GM12873 (cell line): ENCODE measurements at regions not wholly inside any gene's neighbourhood (a gene's known extent, or its start where the extent isn't known, plus 50 kb on each side); places are given as distances from the start of the nearest gene placed in this dataset.

Experiments
- CTCF ChIP-seq: IDR thresholded peaks from 2 replicates; pipeline ENCODE4 v1.5.1; 2012; ENCODE audit warnings: low read depth, mild to moderate bottlenecking, moderate library complexity, low read length, control low read depth; ENCODE audit not compliant: insufficient read depth; ENCODE audit errors: missing control alignments

GRCh38 chr22:49100773-49101172 is 726.9 kb downstream of the BRD1 start:
- TF ChIP-seq CTCF = no peak

- no peak for TF ChIP-seq CTCF
Observed at GRCh38 chr22:49100316-49100715, 727.4 kb downstream of the BRD1 start.

GRCh38 chr22:49099496-49100124 is 728.1 kb downstream of the BRD1 start:
- no peak for TF ChIP-seq CTCF

- TF ChIP-seq CTCF = no peak
Observed at GRCh38 chr22:49099089-49099488, 728.6 kb downstream of the BRD1 start.

GRCh38 chr22:49097966-49098365 is 729.7 kb downstream of the BRD1 start:
- TF ChIP-seq CTCF = no peak

GRCh38 chr22:49097171-49097925 is 730.3 kb downstream of the BRD1 start:
- no peak for TF ChIP-seq CTCF

GRCh38 chr22:49096476-49096875 is 731.2 kb downstream of the BRD1 start:
- TF ChIP-seq CTCF = no peak
